ENCODE measurements at regions not wholly inside any gene's neighbourhood (a gene's known extent, or its start where the extent isn't known, plus 50 kb on each side); places are given as distances from the start of the nearest gene placed in this dataset.

DNA sequence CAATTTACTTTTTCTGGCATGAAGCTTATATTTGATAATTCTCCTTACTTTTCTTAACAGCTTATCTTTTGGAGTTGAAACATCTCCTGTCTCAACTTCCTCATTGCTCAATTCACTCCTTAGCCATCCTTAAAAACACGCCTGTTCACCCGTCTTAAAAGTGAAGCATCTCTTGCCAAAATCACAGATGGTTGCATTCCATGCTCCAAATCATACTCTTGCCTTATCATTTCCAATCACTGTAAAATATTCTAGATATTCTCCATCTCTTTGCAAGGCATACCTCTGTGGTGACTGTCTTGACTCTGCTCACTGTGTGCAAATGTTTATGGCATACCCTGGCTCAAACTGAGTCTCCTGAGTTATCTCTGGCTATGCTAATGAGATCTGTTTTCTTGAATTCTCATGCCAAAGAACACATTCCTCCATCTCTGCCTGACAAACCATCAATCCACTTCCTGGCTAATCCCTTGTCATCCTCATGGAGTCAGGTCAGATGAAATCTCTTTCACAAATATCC lies 1393.3 kb downstream of the CDY2B start:
- Histone ChIP-seq H3K4me2 (ENCODE audit: insufficient read depth, low read length) (no peak overlapping the region), H3K4me1 (ENCODE audit: insufficient read depth, low read length) (no peaks in the 10 kb centered on the region), H4K20me1 (ENCODE audit: insufficient read depth, low read length) (no peaks in the 10 kb centered on the region), H3K9ac (ENCODE audit: low read depth, low read length) (no peak overlapping the region), H3K27me3 (ENCODE audit: insufficient read depth, low read length, poor library complexity) (no peaks in the 10 kb centered on the region), H3K27ac (ENCODE audit: low read length) (no peak overlapping the region), H3K79me2 (ENCODE audit: insufficient read depth, low read length) (no peaks in the 10 kb centered on the region), H3K4me3 (ENCODE audit: low read depth in 1 of 2, low read length in 2 of 2) (no peak overlapping the region), H3K36me3 (ENCODE audit: insufficient read depth, low read length) (no peaks in the 10 kb centered on the region), H3K9me3 (ENCODE audit: insufficient read depth, low read length, severe bottlenecking) (no peaks in the 10 kb centered on the region), H2AFZ (ENCODE audit: low read depth, low read length) (no peak overlapping the region)
- DNase-seq (no peak), ATAC-seq (ENCODE audit: insufficient read depth, low read depth) (no peak)
- no peak for TF ChIP-seq EZH2 (IDR thresholded peaks at IDR 0.05; ENCODE audit: borderline replicate concordance, low read depth, low read length, severe bottlenecking)
- TF ChIP-seq, protein P1, sequence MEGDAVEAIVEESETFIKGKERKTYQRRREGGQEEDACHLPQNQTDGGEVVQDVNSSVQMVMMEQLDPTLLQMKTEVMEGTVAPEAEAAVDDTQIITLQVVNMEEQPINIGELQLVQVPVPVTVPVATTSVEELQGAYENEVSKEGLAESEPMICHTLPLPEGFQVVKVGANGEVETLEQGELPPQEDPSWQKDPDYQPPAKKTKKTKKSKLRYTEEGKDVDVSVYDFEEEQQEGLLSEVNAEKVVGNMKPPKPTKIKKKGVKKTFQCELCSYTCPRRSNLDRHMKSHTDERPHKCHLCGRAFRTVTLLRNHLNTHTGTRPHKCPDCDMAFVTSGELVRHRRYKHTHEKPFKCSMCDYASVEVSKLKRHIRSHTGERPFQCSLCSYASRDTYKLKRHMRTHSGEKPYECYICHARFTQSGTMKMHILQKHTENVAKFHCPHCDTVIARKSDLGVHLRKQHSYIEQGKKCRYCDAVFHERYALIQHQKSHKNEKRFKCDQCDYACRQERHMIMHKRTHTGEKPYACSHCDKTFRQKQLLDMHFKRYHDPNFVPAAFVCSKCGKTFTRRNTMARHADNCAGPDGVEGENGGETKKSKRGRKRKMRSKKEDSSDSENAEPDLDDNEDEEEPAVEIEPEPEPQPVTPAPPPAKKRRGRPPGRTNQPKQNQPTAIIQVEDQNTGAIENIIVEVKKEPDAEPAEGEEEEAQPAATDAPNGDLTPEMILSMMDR (IDR thresholded peaks at IDR 0.05; ENCODE audit: borderline replicate concordance, extremely low read depth, low read length, poor library complexity, severe bottlenecking) = no peak

DNA sequence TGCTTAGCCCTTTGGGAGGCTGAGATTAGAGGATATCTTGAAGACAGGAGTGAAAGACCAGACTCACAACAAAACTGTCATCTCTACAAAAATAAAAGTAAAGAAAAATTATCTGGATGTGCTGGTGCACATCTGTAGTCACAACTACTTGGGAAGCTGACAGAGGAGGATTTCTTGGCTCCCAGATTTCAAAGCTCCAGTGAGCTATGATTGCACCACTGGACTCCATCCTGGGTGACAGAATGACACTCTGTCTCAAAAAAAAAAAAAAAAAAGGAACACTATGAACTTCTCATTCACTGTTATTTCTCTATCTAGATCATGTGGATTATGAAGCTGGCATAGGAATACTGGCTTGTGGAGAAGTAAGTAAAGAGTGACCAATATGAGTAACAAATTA lies 1400.0 kb downstream of the CDY2B start:
- H3K27ac ChIP-seq (ENCODE audit: low read length) = no peak overlapping the region
- H3K79me2 ChIP-seq (ENCODE audit: insufficient read depth, low read length) = no peaks in the 10 kb centered on the region
- H3K4me2 ChIP-seq (ENCODE audit: insufficient read depth, low read length) = no peak overlapping the region
- H3K4me3 ChIP-seq (ENCODE audit: low read depth in 1 of 2, low read length in 2 of 2) = no peak overlapping the region
- H3K27me3 ChIP-seq (ENCODE audit: insufficient read depth, low read length, poor library complexity) = no peaks in the 10 kb centered on the region
- DNase-seq (no peak), ATAC-seq (ENCODE audit: insufficient read depth, low read depth) (no peak)
- no peak for TF ChIP-seq EZH2 (IDR thresholded peaks at IDR 0.05; ENCODE audit: borderline replicate concordance, low read depth, low read length, severe bottlenecking)
- TF ChIP-seq, protein P1 (IDR thresholded peaks at IDR 0.05; ENCODE audit: borderline replicate concordance, extremely low read depth, low read length, poor library complexity, severe bottlenecking) = no peak
- no peak overlapping the region for H2AFZ ChIP-seq (ENCODE audit: low read depth, low read length)
- H3K4me1 ChIP-seq (ENCODE audit: insufficient read depth, low read length) = no peaks in the 10 kb centered on the region
- no peak overlapping the region for H3K9ac ChIP-seq (ENCODE audit: low read depth, low read length)
- no peaks in the 10 kb centered on the region for H3K36me3 ChIP-seq (ENCODE audit: insufficient read depth, low read length)
- no peaks in the 10 kb centered on the region for H3K9me3 ChIP-seq (ENCODE audit: insufficient read depth, low read length, severe bottlenecking)
- no peaks in the 10 kb centered on the region for H4K20me1 ChIP-seq (ENCODE audit: insufficient read depth, low read length)

DNA sequence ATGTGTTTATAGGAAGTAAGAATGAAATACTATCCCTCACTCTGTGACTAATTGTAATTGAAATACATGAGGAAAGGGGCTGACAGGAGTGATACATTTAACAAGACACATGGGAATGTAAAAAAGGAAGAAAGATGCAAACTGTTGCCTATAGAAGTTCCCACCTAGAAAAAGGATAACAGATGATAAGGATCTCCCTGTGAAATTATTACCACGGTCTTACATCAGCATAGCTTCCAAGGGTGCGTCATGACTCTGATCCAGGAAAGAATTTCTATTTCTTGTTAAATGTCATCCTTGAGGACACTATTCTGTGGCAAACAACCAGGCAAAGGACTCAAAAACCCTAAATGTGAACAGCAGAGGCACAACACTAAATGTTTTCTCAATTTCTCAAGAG lies 1406.0 kb downstream of the CDY2B start:
- no peaks in the 10 kb centered on the region for H3K4me1 ChIP-seq (ENCODE audit: insufficient read depth, low read length)
- ATAC-seq (ENCODE audit: insufficient read depth, low read depth) (no peak), DNase-seq (no peak)
- H3K9me3 ChIP-seq (ENCODE audit: insufficient read depth, low read length, severe bottlenecking) = no peaks in the 10 kb centered on the region
- H3K4me2 ChIP-seq (ENCODE audit: insufficient read depth, low read length) = no peak overlapping the region
- TF ChIP-seq, protein P1 (IDR thresholded peaks at IDR 0.05; ENCODE audit: borderline replicate concordance, extremely low read depth, low read length, poor library complexity, severe bottlenecking) = no peak
- H3K27ac ChIP-seq (ENCODE audit: low read length) = no peak overlapping the region
- H3K36me3 ChIP-seq (ENCODE audit: insufficient read depth, low read length) = no peaks in the 10 kb centered on the region
- H3K27me3 ChIP-seq (ENCODE audit: insufficient read depth, low read length, poor library complexity) = no peaks in the 10 kb centered on the region
- no peaks in the 10 kb centered on the region for H4K20me1 ChIP-seq (ENCODE audit: insufficient read depth, low read length)
- no peaks in the 10 kb centered on the region for H3K79me2 ChIP-seq (ENCODE audit: insufficient read depth, low read length)
- H3K4me3 ChIP-seq (ENCODE audit: low read depth in 1 of 2, low read length in 2 of 2) = no peak overlapping the region
- H3K9ac ChIP-seq (ENCODE audit: low read depth, low read length) = no peak overlapping the region
- H2AFZ ChIP-seq (ENCODE audit: low read depth, low read length) = no peak overlapping the region

DNA sequence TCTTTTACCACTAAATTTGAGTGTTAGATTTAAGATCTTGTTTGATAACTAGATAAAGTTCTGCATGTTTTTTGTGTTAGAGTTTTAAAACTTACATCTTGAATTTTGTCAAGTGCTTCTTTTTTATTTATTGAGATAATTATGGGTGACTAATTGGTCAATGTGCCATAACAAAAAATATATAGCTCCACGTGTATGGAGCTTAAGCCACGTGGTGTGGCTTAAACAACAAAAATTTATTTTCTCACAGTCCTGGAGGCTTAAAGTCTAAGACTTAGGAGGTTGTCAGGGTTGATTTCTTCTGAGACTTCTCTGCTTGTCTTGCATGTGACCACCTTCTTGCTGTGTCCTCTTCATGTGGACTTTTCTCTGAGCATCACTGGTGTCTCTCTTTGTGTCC lies 1425.2 kb downstream of the CDY2B start:
- no peak overlapping the region for H3K4me3 ChIP-seq (ENCODE audit: low read depth in 1 of 2, low read length in 2 of 2)
- no peak overlapping the region for H3K4me2 ChIP-seq (ENCODE audit: insufficient read depth, low read length)
- no peak for ATAC-seq (ENCODE audit: insufficient read depth, low read depth)
- no peaks in the 10 kb centered on the region for H3K9me3 ChIP-seq (ENCODE audit: insufficient read depth, low read length, severe bottlenecking)
- no peaks in the 10 kb centered on the region for H3K4me1 ChIP-seq (ENCODE audit: insufficient read depth, low read length)
- DNase-seq = no peak
- no peaks in the 10 kb centered on the region for H3K27me3 ChIP-seq (ENCODE audit: insufficient read depth, low read length, poor library complexity)
- H3K27ac ChIP-seq (ENCODE audit: low read length) = no peak overlapping the region
- H3K36me3 ChIP-seq (ENCODE audit: insufficient read depth, low read length) = no peaks in the 10 kb centered on the region
- no peaks in the 10 kb centered on the region for H3K79me2 ChIP-seq (ENCODE audit: insufficient read depth, low read length)
- no peak overlapping the region for H3K9ac ChIP-seq (ENCODE audit: low read depth, low read length)
- no peak overlapping the region for H2AFZ ChIP-seq (ENCODE audit: low read depth, low read length)
- no peaks in the 10 kb centered on the region for H4K20me1 ChIP-seq (ENCODE audit: insufficient read depth, low read length)
- no peak for TF ChIP-seq EZH2 (IDR thresholded peaks at IDR 0.05; ENCODE audit: borderline replicate concordance, low read depth, low read length, severe bottlenecking)
- TF ChIP-seq, protein P1 (IDR thresholded peaks at IDR 0.05; ENCODE audit: borderline replicate concordance, extremely low read depth, low read length, poor library complexity, severe bottlenecking) = no peak
